Panc1 (cell line): ENCODE measurements at regions not wholly inside any gene's neighbourhood (a gene's known extent, or its start where the extent isn't known, plus 50 kb on each side); places are given as distances from the start of the nearest gene placed in this dataset.

Source experiments
- CTCF ChIP-seq: fragments of 450-650 bp; IDR thresholded peaks from 2 replicates; pipeline ENCODE4 v1.5.1; 2017; ENCODE audit warnings: mild to moderate bottlenecking
- POLR2AphosphoS5 ChIP-seq: IDR thresholded peaks from 2 replicates; pipeline ENCODE4 v1.6.1; 2012; ENCODE audit warnings: mild to moderate bottlenecking, low read depth, low read length, moderate library complexity
- TCF7L2 ChIP-seq: IDR thresholded peaks from 2 replicates; pipeline ENCODE4 v1.6.1; 2011; ENCODE audit warnings: mild to moderate bottlenecking, low read depth, low read length, inconsistent platforms
- TF ChIP-seq, protein P1 (sequence below), 2 experiments: IDR thresholded peaks; 2 replicates each; pipeline ENCODE4 v1.6.1; 2011 to 2012; ENCODE audit warnings: low read depth in 2 of 2, control low read depth in 1 of 2, low read length in 1 of 2, mild to moderate bottlenecking in 1 of 2, moderate library complexity in 1 of 2; ENCODE audit not compliant: insufficient read depth in 1 of 2

DNA sequence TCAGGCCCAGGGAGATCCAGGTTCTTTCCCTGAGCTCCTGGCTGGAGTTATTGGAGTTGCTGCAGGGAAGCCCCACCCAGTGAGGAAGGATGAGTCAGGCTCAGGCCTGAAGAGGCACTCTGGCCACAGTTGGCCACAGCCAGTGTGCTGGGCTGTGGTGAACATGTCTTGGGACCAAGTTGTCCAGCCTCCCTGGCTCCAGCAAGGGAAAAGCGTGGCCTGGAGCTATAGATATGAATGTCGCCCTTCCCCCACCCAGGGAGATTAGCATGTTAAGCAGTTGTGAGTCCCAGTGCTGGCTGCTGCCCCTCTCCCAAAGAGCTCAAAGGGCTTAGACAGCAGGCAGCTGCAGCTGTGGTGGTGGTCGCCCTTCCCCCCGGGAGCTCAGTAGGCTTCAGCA, 963.2 kb downstream of the ROBO2 start:
- TF ChIP-seq CTCF, result no peak
- TF ChIP-seq, protein P1, sequence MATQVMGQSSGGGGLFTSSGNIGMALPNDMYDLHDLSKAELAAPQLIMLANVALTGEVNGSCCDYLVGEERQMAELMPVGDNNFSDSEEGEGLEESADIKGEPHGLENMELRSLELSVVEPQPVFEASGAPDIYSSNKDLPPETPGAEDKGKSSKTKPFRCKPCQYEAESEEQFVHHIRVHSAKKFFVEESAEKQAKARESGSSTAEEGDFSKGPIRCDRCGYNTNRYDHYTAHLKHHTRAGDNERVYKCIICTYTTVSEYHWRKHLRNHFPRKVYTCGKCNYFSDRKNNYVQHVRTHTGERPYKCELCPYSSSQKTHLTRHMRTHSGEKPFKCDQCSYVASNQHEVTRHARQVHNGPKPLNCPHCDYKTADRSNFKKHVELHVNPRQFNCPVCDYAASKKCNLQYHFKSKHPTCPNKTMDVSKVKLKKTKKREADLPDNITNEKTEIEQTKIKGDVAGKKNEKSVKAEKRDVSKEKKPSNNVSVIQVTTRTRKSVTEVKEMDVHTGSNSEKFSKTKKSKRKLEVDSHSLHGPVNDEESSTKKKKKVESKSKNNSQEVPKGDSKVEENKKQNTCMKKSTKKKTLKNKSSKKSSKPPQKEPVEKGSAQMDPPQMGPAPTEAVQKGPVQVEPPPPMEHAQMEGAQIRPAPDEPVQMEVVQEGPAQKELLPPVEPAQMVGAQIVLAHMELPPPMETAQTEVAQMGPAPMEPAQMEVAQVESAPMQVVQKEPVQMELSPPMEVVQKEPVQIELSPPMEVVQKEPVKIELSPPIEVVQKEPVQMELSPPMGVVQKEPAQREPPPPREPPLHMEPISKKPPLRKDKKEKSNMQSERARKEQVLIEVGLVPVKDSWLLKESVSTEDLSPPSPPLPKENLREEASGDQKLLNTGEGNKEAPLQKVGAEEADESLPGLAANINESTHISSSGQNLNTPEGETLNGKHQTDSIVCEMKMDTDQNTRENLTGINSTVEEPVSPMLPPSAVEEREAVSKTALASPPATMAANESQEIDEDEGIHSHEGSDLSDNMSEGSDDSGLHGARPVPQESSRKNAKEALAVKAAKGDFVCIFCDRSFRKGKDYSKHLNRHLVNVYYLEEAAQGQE (IDR thresholded peaks at IDR 0.05; ENCODE audit: insufficient read depth in 1 of 2, low read depth in 2 of 2, low read length in 1 of 2), result no peak
- no peak for TF ChIP-seq TCF7L2
- no peak for TF ChIP-seq POLR2AphosphoS5
